GM06990 (cell line): ENCODE measurements at regions not wholly inside any gene's neighbourhood (a gene's known extent, or its start where the extent isn't known, plus 50 kb on each side); places are given as distances from the start of the nearest gene placed in this dataset.

ENCODE experiments used
- DNase-seq: peaks from one replicate; pipeline ENCODE4 v3.0.0-alpha.2; 2011; ENCODE audit not compliant: insufficient read length; ENCODE audit errors: extremely low read depth
- H3K27me3 ChIP-seq: replicated peaks from 2 replicates; pipeline ENCODE4 v1.6.0; 2011; ENCODE audit warnings: low read length; ENCODE audit not compliant: control insufficient read depth, insufficient read depth
- H3K36me3 ChIP-seq: 2 replicates; pipeline ENCODE4 v1.5.1; 2011; ENCODE audit warnings: low read length; ENCODE audit not compliant: control insufficient read depth, insufficient read depth
- H3K4me3 ChIP-seq: replicated peaks from 2 replicates; pipeline ENCODE4 v1.5.1; 2011; ENCODE audit warnings: low read depth, mild to moderate bottlenecking, control low read depth, low read length
- CTCF ChIP-seq: IDR thresholded peaks from 2 replicates; pipeline ENCODE4 v1.5.1; 2011; ENCODE audit warnings: low read length, control low read depth, mild to moderate bottlenecking, inconsistent platforms; ENCODE audit not compliant: insufficient read depth, poor library complexity, severe bottlenecking

GRCh38 chr10:53123311-53123710 is 350.7 kb upstream of the MBL2 start:
- no peak for TF ChIP-seq CTCF
- Histone ChIP-seq H3K36me3 (no peaks in the 10 kb centered on the region), H3K4me3 (no peak overlapping the region), H3K27me3 (no peaks in the 10 kb centered on the region)
- no peak for DNase-seq

- Histone ChIP-seq H3K36me3 (no peaks in the 10 kb centered on the region), H3K27me3 (no peaks in the 10 kb centered on the region), H3K4me3 (no peak overlapping the region)
- TF ChIP-seq CTCF, result no peak
- DNase-seq, result peak; percentile 19
Measured at GRCh38 chr10:53122281-53122680, 349.7 kb upstream of the MBL2 start.

GRCh38 chr10:53115660-53116059 is 343.1 kb upstream of the MBL2 start:
- TF ChIP-seq CTCF, result no peak
- DNase-seq, result no peak
- Histone ChIP-seq H3K27me3 (no peaks in the 10 kb centered on the region), H3K4me3 (no peak overlapping the region), H3K36me3 (no peaks in the 10 kb centered on the region)

- Histone ChIP-seq H3K4me3 (no peak overlapping the region), H3K27me3 (no peaks in the 10 kb centered on the region), H3K36me3 (no peaks in the 10 kb centered on the region)
- peak; percentile 22 for DNase-seq
- TF ChIP-seq CTCF, result no peak
Measured at GRCh38 chr10:53111529-53111928, 338.9 kb upstream of the MBL2 start.

- no peak for DNase-seq
- H3K27me3 ChIP-seq, result no peaks in the 10 kb centered on the region
- TF ChIP-seq CTCF, result no peak
- no peaks in the 10 kb centered on the region for H3K36me3 ChIP-seq
- no peak overlapping the region for H3K4me3 ChIP-seq
Measured at GRCh38 chr10:53109320-53109719, 336.7 kb upstream of the MBL2 start.

- no peaks in the 10 kb centered on the region for H3K36me3 ChIP-seq
Measured at GRCh38 chr10:53108317-53108934, 335.8 kb upstream of the MBL2 start.

More at GRCh38 chr10:53108317-53108934, 335.8 kb upstream of the MBL2 start:
- Histone ChIP-seq H3K27me3 (no peaks in the 10 kb centered on the region), H3K4me3 (no peak overlapping the region)
- no peak for DNase-seq
- TF ChIP-seq CTCF, result no peak
